ENCODE measurements at regions not wholly inside any gene's neighbourhood (a gene's known extent, or its start where the extent isn't known, plus 50 kb on each side); places are given as distances from the start of the nearest gene placed in this dataset.

GRCh38 chr10:28781296-28781695 lies 104.0 kb downstream of the BAMBI start:
- TF ChIP-seq ZNF391 (tag by site-specific recombination; IDR thresholded peaks at IDR 0.05; ENCODE audit: borderline replicate concordance, low read depth) (no peak), OVOL3 (tag by site-specific recombination; IDR thresholded peaks at IDR 0.05) (no peak), WT1 (tag by site-specific recombination; IDR thresholded peaks at IDR 0.05) (no peak), ZNF776 (tag by site-specific recombination; IDR thresholded peaks at IDR 0.05; ENCODE audit: borderline replicate concordance) (no peak), ZNF280C (tag by site-specific recombination; IDR thresholded peaks at IDR 0.05) (no peak), ZNF837 (tag by site-specific recombination; IDR thresholded peaks at IDR 0.05) (no peak), ZNF354C (tag by site-specific recombination; IDR thresholded peaks at IDR 0.05; ENCODE audit: borderline replicate concordance, low read depth) (no peak), ELK4 (IDR thresholded peaks at IDR 0.05; ENCODE audit: borderline replicate concordance, low read depth, low read length) (no peak)
